ENCODE measurements at regions not wholly inside any gene's neighbourhood (a gene's known extent, or its start where the extent isn't known, plus 50 kb on each side); places are given as distances from the start of the nearest gene placed in this dataset.

DNA sequence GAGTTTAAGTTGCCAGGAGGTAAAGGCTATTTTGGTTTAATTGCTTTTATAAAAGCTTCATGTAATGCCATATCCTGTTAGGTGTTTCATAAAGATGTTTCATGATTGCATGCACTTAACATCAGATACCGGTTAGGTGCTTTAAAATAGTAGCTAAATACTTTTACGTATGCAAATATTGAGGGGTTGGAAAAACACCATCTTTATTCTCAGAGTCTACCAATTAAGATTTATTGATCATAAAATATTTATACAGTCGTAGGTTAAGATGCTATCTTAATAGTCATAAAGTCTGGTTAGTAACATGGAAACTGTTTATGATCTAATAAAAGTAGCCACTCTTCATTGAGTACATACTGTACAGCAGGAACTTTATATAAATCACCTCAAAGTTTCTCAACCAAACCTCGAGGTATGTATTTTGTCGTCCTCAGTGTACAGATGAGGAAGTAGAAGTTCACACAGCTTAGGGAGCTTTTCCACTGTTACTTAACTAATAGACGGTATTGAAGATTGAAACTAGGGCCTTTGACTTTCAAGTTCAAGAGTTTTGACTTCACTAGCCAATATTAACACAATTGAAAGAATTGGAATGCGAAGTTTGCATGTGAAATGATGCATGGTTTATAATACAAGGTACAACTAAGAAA lies 897.1 kb downstream of the GATA3 start:
- no peak overlapping the region for H3K4me3 ChIP-seq (ENCODE audit: low read depth in 1 of 3, low read length in 3 of 3)
- WGBS, result 70% methylated on average over 7 of the region's 7 CpGs
- H3K27ac ChIP-seq (ENCODE audit: low read depth in 1 of 2, low read length in 2 of 2), result no peak overlapping the region
- H3K27me3 ChIP-seq (ENCODE audit: control insufficient read depth in 4 of 4, insufficient read depth in 4 of 4, low read length in 3 of 4), result no peaks in the 10 kb centered on the region
- no peaks in the 10 kb centered on the region for H3K4me1 ChIP-seq (ENCODE audit: control insufficient read depth in 4 of 4, insufficient read depth in 4 of 4, low read length in 3 of 4)
- peaks cover 0 to under 1% (median 0%) of the 10 kb centered on the region in 4 donors for H3K9me3 ChIP-seq (ENCODE audit: control insufficient read depth in 4 of 4, low read length in 3 of 4)
- TF ChIP-seq FOXA1 (IDR thresholded peaks at IDR 0.05), result no peak
- H3K36me3 ChIP-seq (ENCODE audit: control insufficient read depth in 4 of 4, insufficient read depth in 3 of 4, low read depth in 1 of 4, low read length in 3 of 4), result no peaks in the 10 kb centered on the region
- DNase-seq (ENCODE audit: low spot score), result no peak
- H3K9ac ChIP-seq (ENCODE audit: low read depth in 1 of 2, low read length in 2 of 2), result no peak overlapping the region

- WGBS, result 70% methylated on average over 4 of the region's 4 CpGs
- H3K27me3 ChIP-seq (ENCODE audit: control insufficient read depth in 4 of 4, insufficient read depth in 4 of 4, low read length in 3 of 4), result peaks cover 0 to 2% (median 0%) of the 10 kb centered on the region in 4 donors
- H3K4me3 ChIP-seq (ENCODE audit: low read depth in 1 of 3, low read length in 3 of 3), result no peak overlapping the region
- no peaks in the 10 kb centered on the region for H3K36me3 ChIP-seq (ENCODE audit: control insufficient read depth in 4 of 4, insufficient read depth in 3 of 4, low read depth in 1 of 4, low read length in 3 of 4)
- DNase-seq (ENCODE audit: low spot score), result no peak
- H3K9me3 ChIP-seq (ENCODE audit: control insufficient read depth in 4 of 4, low read length in 3 of 4), result no peaks in the 10 kb centered on the region
- no peaks in the 10 kb centered on the region for H3K4me1 ChIP-seq (ENCODE audit: control insufficient read depth in 4 of 4, insufficient read depth in 4 of 4, low read length in 3 of 4)
- TF ChIP-seq FOXA1 (IDR thresholded peaks at IDR 0.05), result no peak
- TF ChIP-seq FOXA2 (IDR thresholded peaks at IDR 0.05), result no peak
- no peak for TF ChIP-seq HNF4G (IDR thresholded peaks at IDR 0.05)
- no peak for TF ChIP-seq CTCF (IDR thresholded peaks at IDR 0.05; ENCODE audit: low read depth, low read length, missing input control)
- no peak for TF ChIP-seq SP1 (IDR thresholded peaks at IDR 0.05)
- no peak for TF ChIP-seq TAF1 (conservative IDR thresholded peaks at IDR 0.05)
- TF ChIP-seq, protein P1, sequence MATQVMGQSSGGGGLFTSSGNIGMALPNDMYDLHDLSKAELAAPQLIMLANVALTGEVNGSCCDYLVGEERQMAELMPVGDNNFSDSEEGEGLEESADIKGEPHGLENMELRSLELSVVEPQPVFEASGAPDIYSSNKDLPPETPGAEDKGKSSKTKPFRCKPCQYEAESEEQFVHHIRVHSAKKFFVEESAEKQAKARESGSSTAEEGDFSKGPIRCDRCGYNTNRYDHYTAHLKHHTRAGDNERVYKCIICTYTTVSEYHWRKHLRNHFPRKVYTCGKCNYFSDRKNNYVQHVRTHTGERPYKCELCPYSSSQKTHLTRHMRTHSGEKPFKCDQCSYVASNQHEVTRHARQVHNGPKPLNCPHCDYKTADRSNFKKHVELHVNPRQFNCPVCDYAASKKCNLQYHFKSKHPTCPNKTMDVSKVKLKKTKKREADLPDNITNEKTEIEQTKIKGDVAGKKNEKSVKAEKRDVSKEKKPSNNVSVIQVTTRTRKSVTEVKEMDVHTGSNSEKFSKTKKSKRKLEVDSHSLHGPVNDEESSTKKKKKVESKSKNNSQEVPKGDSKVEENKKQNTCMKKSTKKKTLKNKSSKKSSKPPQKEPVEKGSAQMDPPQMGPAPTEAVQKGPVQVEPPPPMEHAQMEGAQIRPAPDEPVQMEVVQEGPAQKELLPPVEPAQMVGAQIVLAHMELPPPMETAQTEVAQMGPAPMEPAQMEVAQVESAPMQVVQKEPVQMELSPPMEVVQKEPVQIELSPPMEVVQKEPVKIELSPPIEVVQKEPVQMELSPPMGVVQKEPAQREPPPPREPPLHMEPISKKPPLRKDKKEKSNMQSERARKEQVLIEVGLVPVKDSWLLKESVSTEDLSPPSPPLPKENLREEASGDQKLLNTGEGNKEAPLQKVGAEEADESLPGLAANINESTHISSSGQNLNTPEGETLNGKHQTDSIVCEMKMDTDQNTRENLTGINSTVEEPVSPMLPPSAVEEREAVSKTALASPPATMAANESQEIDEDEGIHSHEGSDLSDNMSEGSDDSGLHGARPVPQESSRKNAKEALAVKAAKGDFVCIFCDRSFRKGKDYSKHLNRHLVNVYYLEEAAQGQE (IDR thresholded peaks at IDR 0.05), result no peak
- no peak for TF ChIP-seq GABPA (IDR thresholded peaks at IDR 0.05 in 1 of 2, conservative IDR thresholded peaks at IDR 0.05 in 1 of 2)
- H3K9ac ChIP-seq (ENCODE audit: low read depth in 1 of 2, low read length in 2 of 2), result no peak overlapping the region
- no peak overlapping the region for H3K27ac ChIP-seq (ENCODE audit: low read depth in 1 of 2, low read length in 2 of 2)
These were observed 901.9 kb downstream of the GATA3 start for GRCh38 chr10:8956400-8956799.

DNA sequence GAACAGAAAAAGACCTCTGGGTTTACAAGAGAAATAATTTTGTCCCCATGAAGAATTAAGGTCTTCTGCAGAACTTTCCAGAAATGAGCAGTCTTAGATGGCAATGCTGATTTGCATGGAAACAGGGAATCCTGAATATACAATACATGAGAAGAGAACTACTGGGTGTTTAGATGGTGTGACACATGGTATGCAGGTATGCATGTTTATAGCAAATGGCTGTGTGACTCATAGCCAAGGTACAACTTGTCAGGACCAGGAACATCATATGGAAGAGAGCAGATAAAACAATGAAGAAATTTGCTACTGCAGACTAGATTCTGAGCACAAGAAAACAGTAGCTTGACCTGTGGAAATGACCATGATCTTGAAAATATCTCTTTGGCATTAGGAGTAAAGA lies 907.8 kb downstream of the GATA3 start:
- Histone ChIP-seq H3K9ac (ENCODE audit: low read depth in 1 of 2, low read length in 2 of 2) (no peak overlapping the region), H3K4me3 (ENCODE audit: low read depth in 1 of 3, low read length in 3 of 3) (no peak overlapping the region), H3K9me3 (ENCODE audit: control insufficient read depth in 4 of 4, low read length in 3 of 4) (no peaks in the 10 kb centered on the region), H3K27ac (ENCODE audit: low read depth in 1 of 2, low read length in 2 of 2) (no peak overlapping the region), H3K4me1 (ENCODE audit: control insufficient read depth in 4 of 4, insufficient read depth in 4 of 4, low read length in 3 of 4) (no peaks in the 10 kb centered on the region), H3K36me3 (ENCODE audit: control insufficient read depth in 4 of 4, insufficient read depth in 3 of 4, low read depth in 1 of 4, low read length in 3 of 4) (no peaks in the 10 kb centered on the region), H3K27me3 (ENCODE audit: control insufficient read depth in 4 of 4, insufficient read depth in 4 of 4, low read length in 3 of 4) (peaks cover 0 to 2% (median 0%) of the 10 kb centered on the region in 4 donors)
- no peak for DNase-seq (ENCODE audit: low spot score)
- TF ChIP-seq RAD21 (IDR thresholded peaks at IDR 0.05), result no peak
- TF ChIP-seq SP1 (IDR thresholded peaks at IDR 0.05), result no peak
- no peak for TF ChIP-seq HNF4G (IDR thresholded peaks at IDR 0.05)
- TF ChIP-seq MAX (IDR thresholded peaks at IDR 0.05), result no peak
- TF ChIP-seq, protein P1 (IDR thresholded peaks at IDR 0.05), result no peak
- TF ChIP-seq NR2F2 (IDR thresholded peaks at IDR 0.05), result no peak
- TF ChIP-seq EGR1 (IDR thresholded peaks at IDR 0.05; ENCODE audit: low read depth in 2 of 2), result no peak
- TF ChIP-seq JUND (IDR thresholded peaks at IDR 0.05), result no peak
- TF ChIP-seq RXRA (IDR thresholded peaks at IDR 0.05), result no peak
- no peak for TF ChIP-seq TAF1 (conservative IDR thresholded peaks at IDR 0.05)
- TF ChIP-seq FOXA2 (IDR thresholded peaks at IDR 0.05), result no peak
- TF ChIP-seq CTCF (IDR thresholded peaks at IDR 0.05; ENCODE audit: low read depth, low read length, missing input control), result no peak
- no peak for TF ChIP-seq YY1 (IDR thresholded peaks at IDR 0.05)
- no peak for TF ChIP-seq GABPA (IDR thresholded peaks at IDR 0.05 in 1 of 2, conservative IDR thresholded peaks at IDR 0.05 in 1 of 2)
